ENCODE measurements at regions not wholly inside any gene's neighbourhood (a gene's known extent, or its start where the extent isn't known, plus 50 kb on each side); places are given as distances from the start of the nearest gene placed in this dataset.

GRCh38 chr13:40180776-40181175 is 485.7 kb downstream of the FOXO1 start:
- Histone ChIP-seq H3K9ac (ENCODE audit: low read depth, low read length, poor library complexity) (no peak overlapping the region), H3K18ac (ENCODE audit: low read length) (no peak overlapping the region), H3K4ac (ENCODE audit: low read length) (no peak overlapping the region), H3K4me2 (ENCODE audit: insufficient read depth, low read length, poor library complexity, severe bottlenecking) (no peak overlapping the region), H2BK15ac (ENCODE audit: low read length) (no peak overlapping the region), H4K91ac (ENCODE audit: low read depth, low read length, poor library complexity) (no peak overlapping the region), H3K4me3 (ENCODE audit: low read length in 2 of 2) (no peak overlapping the region), H3K23ac (ENCODE audit: low read depth, low read length, poor library complexity) (no peak overlapping the region), H3K27ac (replicated peaks; ENCODE audit: low read length) (no peak overlapping the region), H2BK120ac (ENCODE audit: low read depth, low read length) (no peak overlapping the region), H2BK5ac (ENCODE audit: low read length) (no peak overlapping the region), H4K8ac (ENCODE audit: low read depth, low read length) (no peak overlapping the region), H3K79me1 (ENCODE audit: low read depth, low read length) (no peaks in the 10 kb centered on the region), H2BK12ac (ENCODE audit: low read length) (no peak overlapping the region), H2AFZ (ENCODE audit: low read length) (no peak overlapping the region), H2AK5ac (ENCODE audit: low read depth, low read length) (no peak overlapping the region), H3K36me3 (replicated peaks in 1 of 2; ENCODE audit: control insufficient read depth in 2 of 2, insufficient read depth in 2 of 2, low read length in 2 of 2) (no peaks in the 10 kb centered on the region), H3K4me1 (ENCODE audit: control insufficient read depth in 2 of 2, insufficient read depth in 1 of 2, low read depth in 1 of 2, low read length in 2 of 2) (no peaks in the 10 kb centered on the region), H3K27me3 (ENCODE audit: control insufficient read depth in 3 of 3, insufficient read depth in 3 of 3, low read depth in 1 of 3, low read length in 3 of 3) (no peaks in the 10 kb centered on the region), H3K9me3 (replicated peaks in 1 of 2; ENCODE audit: control insufficient read depth in 2 of 2, insufficient read depth in 1 of 2, low read depth in 1 of 2, low read length in 2 of 2) (no peaks in the 10 kb centered on the region), H3K14ac (ENCODE audit: low read length) (no peak overlapping the region)
- WGBS, 2 donors (ENCODE audit: extremely low coverage in 2 of 2, insufficient read length in 2 of 2, insufficient replicate concordance in 1 of 2) = no CpG with 5 or more reads among the region's 1 CpG
- DNase-seq (ENCODE audit: low spot score) = no peak

- H3K9me3 ChIP-seq (replicated peaks in 1 of 2; ENCODE audit: control insufficient read depth in 2 of 2, insufficient read depth in 1 of 2, low read depth in 1 of 2, low read length in 2 of 2) = no peaks in the 10 kb centered on the region
- H3K18ac ChIP-seq (ENCODE audit: low read length) = no peak overlapping the region
- H4K91ac ChIP-seq (ENCODE audit: low read depth, low read length, poor library complexity) = no peak overlapping the region
- no peak overlapping the region for H3K4me2 ChIP-seq (ENCODE audit: insufficient read depth, low read length, poor library complexity, severe bottlenecking)
- no peaks in the 10 kb centered on the region for H3K27me3 ChIP-seq (ENCODE audit: control insufficient read depth in 3 of 3, insufficient read depth in 3 of 3, low read depth in 1 of 3, low read length in 3 of 3)
- WGBS, 2 donors (ENCODE audit: extremely low coverage in 2 of 2, insufficient read length in 2 of 2, insufficient replicate concordance in 1 of 2) = no CpG with 5 or more reads among the region's 4 CpGs
- H3K23ac ChIP-seq (ENCODE audit: low read depth, low read length, poor library complexity) = no peak overlapping the region
- no peaks in the 10 kb centered on the region for H3K36me3 ChIP-seq (replicated peaks in 1 of 2; ENCODE audit: control insufficient read depth in 2 of 2, insufficient read depth in 2 of 2, low read length in 2 of 2)
- H3K4me3 ChIP-seq (ENCODE audit: low read length in 2 of 2) = no peak overlapping the region
- no peak overlapping the region for H3K14ac ChIP-seq (ENCODE audit: low read length)
- H2AK5ac ChIP-seq (ENCODE audit: low read depth, low read length) = no peak overlapping the region
- no peak for DNase-seq (ENCODE audit: low spot score)
- no peaks in the 10 kb centered on the region for H3K79me1 ChIP-seq (ENCODE audit: low read depth, low read length)
- no peak overlapping the region for H2BK12ac ChIP-seq (ENCODE audit: low read length)
- H2BK15ac ChIP-seq (ENCODE audit: low read length) = no peak overlapping the region
- no peak overlapping the region for H2BK5ac ChIP-seq (ENCODE audit: low read length)
- H3K4ac ChIP-seq (ENCODE audit: low read length) = no peak overlapping the region
- H3K27ac ChIP-seq (replicated peaks; ENCODE audit: low read length) = no peak overlapping the region
- no peaks in the 10 kb centered on the region for H3K4me1 ChIP-seq (ENCODE audit: control insufficient read depth in 2 of 2, insufficient read depth in 1 of 2, low read depth in 1 of 2, low read length in 2 of 2)
- H4K8ac ChIP-seq (ENCODE audit: low read depth, low read length) = no peak overlapping the region
- no peak overlapping the region for H3K9ac ChIP-seq (ENCODE audit: low read depth, low read length, poor library complexity)
- no peak overlapping the region for H2BK120ac ChIP-seq (ENCODE audit: low read depth, low read length)
- H2AFZ ChIP-seq (ENCODE audit: low read length) = no peak overlapping the region
Measured at GRCh38 chr13:40181203-40181845, 485.1 kb downstream of the FOXO1 start.

- no peaks in the 10 kb centered on the region for H3K79me1 ChIP-seq (ENCODE audit: low read depth, low read length)
- DNase-seq (ENCODE audit: low spot score) = no peak
- H3K9ac ChIP-seq (ENCODE audit: low read depth, low read length, poor library complexity) = no peak overlapping the region
- H4K8ac ChIP-seq (ENCODE audit: low read depth, low read length) = no peak overlapping the region
- no peak overlapping the region for H3K27ac ChIP-seq (replicated peaks; ENCODE audit: low read length)
- no peak overlapping the region for H2AK5ac ChIP-seq (ENCODE audit: low read depth, low read length)
- no peaks in the 10 kb centered on the region for H3K9me3 ChIP-seq (replicated peaks in 1 of 2; ENCODE audit: control insufficient read depth in 2 of 2, insufficient read depth in 1 of 2, low read depth in 1 of 2, low read length in 2 of 2)
- H2BK5ac ChIP-seq (ENCODE audit: low read length) = no peak overlapping the region
- H2BK12ac ChIP-seq (ENCODE audit: low read length) = no peak overlapping the region
- H3K18ac ChIP-seq (ENCODE audit: low read length) = no peak overlapping the region
- no peaks in the 10 kb centered on the region for H3K27me3 ChIP-seq (ENCODE audit: control insufficient read depth in 3 of 3, insufficient read depth in 3 of 3, low read depth in 1 of 3, low read length in 3 of 3)
- WGBS, 2 donors (ENCODE audit: extremely low coverage in 2 of 2, insufficient read length in 2 of 2, insufficient replicate concordance in 1 of 2) = no CpG with 5 or more reads among the region's 2 CpGs
- no peak overlapping the region for H3K4me3 ChIP-seq (ENCODE audit: low read length in 2 of 2)
- no peak overlapping the region for H2BK120ac ChIP-seq (ENCODE audit: low read depth, low read length)
- no peak overlapping the region for H3K4me2 ChIP-seq (ENCODE audit: insufficient read depth, low read length, poor library complexity, severe bottlenecking)
- H3K4ac ChIP-seq (ENCODE audit: low read length) = no peak overlapping the region
- no peak overlapping the region for H3K14ac ChIP-seq (ENCODE audit: low read length)
- no peak overlapping the region for H2AFZ ChIP-seq (ENCODE audit: low read length)
- H4K91ac ChIP-seq (ENCODE audit: low read depth, low read length, poor library complexity) = no peak overlapping the region
- H2BK15ac ChIP-seq (ENCODE audit: low read length) = no peak overlapping the region
- H3K23ac ChIP-seq (ENCODE audit: low read depth, low read length, poor library complexity) = no peak overlapping the region
- peaks cover 0 to 2% of the 10 kb centered on the region in 2 donors for H3K4me1 ChIP-seq (ENCODE audit: control insufficient read depth in 2 of 2, insufficient read depth in 1 of 2, low read depth in 1 of 2, low read length in 2 of 2)
- H3K36me3 ChIP-seq (replicated peaks in 1 of 2; ENCODE audit: control insufficient read depth in 2 of 2, insufficient read depth in 2 of 2, low read length in 2 of 2) = no peaks in the 10 kb centered on the region
Measured at GRCh38 chr13:40182591-40182990, 483.9 kb downstream of the FOXO1 start.

- no peak overlapping the region for H3K18ac ChIP-seq (ENCODE audit: low read length)
- H3K4me1 ChIP-seq (ENCODE audit: control insufficient read depth in 2 of 2, insufficient read depth in 1 of 2, low read depth in 1 of 2, low read length in 2 of 2) = peaks cover 7 to 19% of the 10 kb centered on the region in 2 donors
- H4K91ac ChIP-seq (ENCODE audit: low read depth, low read length, poor library complexity) = no peak overlapping the region
- DNase-seq (ENCODE audit: low spot score) = no peak
- no peak overlapping the region for H2BK5ac ChIP-seq (ENCODE audit: low read length)
- H3K23ac ChIP-seq (ENCODE audit: low read depth, low read length, poor library complexity) = no peak overlapping the region
- H3K9ac ChIP-seq (ENCODE audit: low read depth, low read length, poor library complexity) = no peak overlapping the region
- no peaks in the 10 kb centered on the region for H3K9me3 ChIP-seq (replicated peaks in 1 of 2; ENCODE audit: control insufficient read depth in 2 of 2, insufficient read depth in 1 of 2, low read depth in 1 of 2, low read length in 2 of 2)
- no peak overlapping the region for H2BK120ac ChIP-seq (ENCODE audit: low read depth, low read length)
- no peaks in the 10 kb centered on the region for H3K36me3 ChIP-seq (replicated peaks in 1 of 2; ENCODE audit: control insufficient read depth in 2 of 2, insufficient read depth in 2 of 2, low read length in 2 of 2)
- H2BK12ac ChIP-seq (ENCODE audit: low read length) = no peak overlapping the region
- no CpG with 5 or more reads among the region's 2 CpGs for WGBS, 2 donors (ENCODE audit: extremely low coverage in 2 of 2, insufficient read length in 2 of 2, insufficient replicate concordance in 1 of 2)
- no peaks in the 10 kb centered on the region for H3K27me3 ChIP-seq (ENCODE audit: control insufficient read depth in 3 of 3, insufficient read depth in 3 of 3, low read depth in 1 of 3, low read length in 3 of 3)
- no peak overlapping the region for H3K4me2 ChIP-seq (ENCODE audit: insufficient read depth, low read length, poor library complexity, severe bottlenecking)
- H3K4ac ChIP-seq (ENCODE audit: low read length) = no peak overlapping the region
- H3K14ac ChIP-seq (ENCODE audit: low read length) = no peak overlapping the region
- no peak overlapping the region for H2AK5ac ChIP-seq (ENCODE audit: low read depth, low read length)
- H2AFZ ChIP-seq (ENCODE audit: low read length) = no peak overlapping the region
- no peak overlapping the region for H2BK15ac ChIP-seq (ENCODE audit: low read length)
- no peak overlapping the region for H3K27ac ChIP-seq (replicated peaks; ENCODE audit: low read length)
- no peaks in the 10 kb centered on the region for H3K79me1 ChIP-seq (ENCODE audit: low read depth, low read length)
- no peak overlapping the region for H4K8ac ChIP-seq (ENCODE audit: low read depth, low read length)
- H3K4me3 ChIP-seq (ENCODE audit: low read length in 2 of 2) = no peak overlapping the region
Measured at GRCh38 chr13:40185414-40185813, 481.0 kb downstream of the FOXO1 start.

Measured in neuronal stem cell (in vitro differentiated cells).